BLaER1 treated with 17β-estradiol and CSF1 and Interleukin-3, amounts not matched to agents 10 nM and 100 nM (cell line): ENCODE measurements at regions not wholly inside any gene's neighbourhood (a gene's known extent, or its start where the extent isn't known, plus 50 kb on each side); places are given as distances from the start of the nearest gene placed in this dataset.
"Not testable (repeated sequence)": the region's sequence is repeated elsewhere in the genome, so short reads cannot be mapped to it uniquely, and the experiment has no call there.

Experiments
- H3K27ac ChIP-seq, 11 experiments: shearing (Covaris generic); formaldehyde crosslinking; 2 replicates each; pipeline ENCODE4 v1.8.1; 2022
- H3K27me3 ChIP-seq, 11 experiments: shearing (Covaris generic); formaldehyde crosslinking; 2 replicates each; pipeline ENCODE4 v1.8.1; 2022
- H3K36me3 ChIP-seq, 11 experiments: shearing (Covaris generic); formaldehyde crosslinking; 2 replicates each; pipeline ENCODE4 v1.8.1; 2022
- H3K4me1 ChIP-seq, 10 experiments: shearing (Covaris generic); formaldehyde crosslinking; 2 replicates each; pipeline ENCODE4 v1.8.1; 2022
- H3K4me2 ChIP-seq, 11 experiments: shearing (Covaris generic); formaldehyde crosslinking; 2 replicates each; pipeline ENCODE4 v1.8.1; 2022
- H3K4me3 ChIP-seq, 10 experiments: shearing (Covaris generic); formaldehyde crosslinking; 2 replicates each; pipeline ENCODE4 v1.8.1; 2022
- H3K9ac ChIP-seq, 11 experiments: shearing (Covaris generic); formaldehyde crosslinking; 2 replicates each; pipeline ENCODE4 v1.8.1; 2022
- H3K9me3 ChIP-seq, 11 experiments: shearing (Covaris generic); formaldehyde crosslinking; replicated peaks in 1 of 11; 2 replicates each; pipeline ENCODE4 v1.8.1; 2022
- H4K20me1 ChIP-seq, 11 experiments: shearing (Covaris generic); formaldehyde crosslinking; 2 replicates each; pipeline ENCODE4 v1.8.1; 2022
- Cebpa-rat ChIP-seq, 11 experiments: shearing (Covaris generic); IDR thresholded peaks; 2 replicates each; pipeline ENCODE4 v1.8.1; 2022

DNA sequence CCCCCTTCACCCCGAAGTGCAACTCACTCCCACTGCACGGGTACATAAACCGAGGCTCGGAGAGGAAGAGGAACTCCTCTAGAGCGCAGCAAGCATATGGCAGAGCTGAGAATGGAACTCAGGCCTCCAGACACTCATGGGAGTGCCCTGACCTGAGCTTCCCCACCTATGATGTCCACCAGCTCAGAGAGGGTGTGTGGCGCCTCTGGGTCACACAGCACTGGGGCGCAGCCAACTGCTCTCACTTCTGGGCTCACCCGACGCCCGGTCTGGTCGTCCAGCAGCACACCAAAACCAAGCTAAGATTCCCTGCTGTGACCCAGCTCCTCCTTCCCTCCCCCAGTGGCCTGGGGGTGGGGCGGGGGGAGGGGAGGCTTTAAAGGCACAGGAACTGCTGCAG is 904.3 kb downstream of the TUBA3C start:
- H3K27ac ChIP-seq, H3K36me3 ChIP-seq, H3K4me2 ChIP-seq, H3K9ac ChIP-seq, H4K20me1 ChIP-seq, H3K9me3 ChIP-seq, H3K27me3 ChIP-seq, H3K4me3 ChIP-seq: not testable (repeated sequence)
- peaks cover 0 to 23% (median 0%) of the 10 kb centered on the region in 10 experiments; a peak in 10 of 20 replicates for H3K4me1 ChIP-seq

DNA sequence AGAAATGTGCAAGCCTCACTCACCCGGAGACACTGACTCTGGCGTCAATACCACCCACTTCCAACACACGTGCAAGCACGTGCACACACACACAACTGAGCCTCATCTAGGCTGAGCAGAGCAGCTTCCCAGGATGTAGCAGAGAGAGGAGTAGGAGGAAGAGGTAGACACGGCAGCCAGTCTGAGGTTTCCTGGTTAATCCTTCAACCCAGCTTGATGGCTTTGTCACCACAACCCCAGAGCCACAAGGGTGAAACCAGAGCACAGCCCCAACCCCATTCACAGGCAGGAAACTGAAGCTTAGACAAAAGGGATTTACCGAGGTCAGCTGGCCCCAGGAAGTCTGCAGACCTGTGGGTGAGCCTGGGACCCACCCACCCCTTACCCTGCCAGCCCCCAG is 905.3 kb downstream of the TUBA3C start:
- H4K20me1 ChIP-seq, H3K9ac ChIP-seq, H3K4me2 ChIP-seq, H3K4me3 ChIP-seq, H3K27me3 ChIP-seq, H3K27ac ChIP-seq, H3K36me3 ChIP-seq, H3K9me3 ChIP-seq: not testable (repeated sequence)
- H3K4me1 ChIP-seq, result peaks cover 0 to 22% (median 0%) of the 10 kb centered on the region in 10 experiments; a peak in 9 of 20 replicates

GRCh38 chr13:18273785-18274514 is 907.7 kb downstream of the TUBA3C start:
- H3K9me3 ChIP-seq, H4K20me1 ChIP-seq, H3K4me3 ChIP-seq, H3K27me3 ChIP-seq, H3K36me3 ChIP-seq, H3K9ac ChIP-seq, H3K4me2 ChIP-seq, H3K27ac ChIP-seq, H3K4me1 ChIP-seq: not testable (repeated sequence)

- not testable (repeated sequence) for H3K27ac ChIP-seq, H3K36me3 ChIP-seq, H3K4me1 ChIP-seq, H3K9me3 ChIP-seq, H4K20me1 ChIP-seq, H3K9ac ChIP-seq, H3K4me2 ChIP-seq, H3K4me3 ChIP-seq, H3K27me3 ChIP-seq
Measured at GRCh38 chr13:18258801-18259419, 922.7 kb downstream of the TUBA3C start.

GRCh38 chr13:18257686-18258085 is 923.9 kb downstream of the TUBA3C start:
- H3K9ac ChIP-seq, H3K4me3 ChIP-seq, H3K4me1 ChIP-seq, H3K36me3 ChIP-seq, H3K9me3 ChIP-seq, H3K27me3 ChIP-seq, H3K27ac ChIP-seq, H3K4me2 ChIP-seq, H4K20me1 ChIP-seq: not testable (repeated sequence)

DNA sequence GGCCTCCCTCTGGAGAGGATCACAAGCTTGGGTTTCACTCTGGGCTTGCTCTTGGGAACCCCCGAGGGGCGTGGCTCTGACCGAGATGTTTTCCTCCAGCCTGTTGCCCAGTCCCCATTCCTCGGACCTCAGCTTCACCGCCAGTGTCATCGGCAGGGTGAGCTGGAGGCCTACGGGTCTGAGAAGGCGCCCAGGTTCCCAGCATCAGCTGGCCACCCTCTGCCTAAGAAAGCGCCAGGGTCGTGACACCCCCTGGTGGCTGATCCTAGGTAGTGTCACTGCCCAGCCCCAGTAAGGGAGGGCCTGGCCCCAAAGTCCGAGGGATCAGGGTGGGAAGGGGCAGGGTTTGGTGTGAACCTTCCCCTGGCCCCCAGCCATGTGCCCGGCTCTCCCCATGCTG is 928.8 kb downstream of the TUBA3C start:
- H3K4me1 ChIP-seq, H3K9ac ChIP-seq, H4K20me1 ChIP-seq, H3K27ac ChIP-seq, H3K9me3 ChIP-seq, H3K4me2 ChIP-seq, H3K27me3 ChIP-seq, H3K4me3 ChIP-seq, H3K36me3 ChIP-seq: not testable (repeated sequence)

DNA sequence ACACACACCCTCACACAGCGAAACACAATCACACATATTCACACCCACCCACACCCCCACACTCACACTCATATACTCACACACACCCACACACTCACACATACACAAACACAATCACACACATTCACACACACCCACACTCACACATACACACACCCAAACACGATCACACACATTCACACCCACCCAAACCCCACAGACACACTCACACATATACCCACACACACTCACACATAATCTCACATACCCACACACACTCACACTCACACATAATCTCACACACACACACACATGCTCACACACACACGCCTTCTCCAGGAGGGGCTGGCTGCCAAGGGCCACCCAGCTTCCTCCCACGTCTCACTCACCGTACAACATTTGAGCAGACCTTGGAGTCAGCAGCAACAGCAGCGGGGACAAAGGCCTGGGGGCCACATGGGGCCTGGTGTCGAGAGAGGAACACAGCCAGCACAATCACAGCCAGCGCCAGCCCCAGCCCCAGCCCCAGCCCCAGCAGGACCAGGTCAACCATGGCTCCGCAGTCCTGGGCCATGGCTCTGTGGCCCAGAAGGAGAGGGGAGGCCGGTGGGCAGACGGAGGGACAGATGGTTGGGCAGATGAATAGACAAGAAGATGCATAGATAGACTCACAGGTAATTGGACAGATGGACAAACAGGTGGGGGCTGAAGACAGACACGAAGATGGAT is 932.9 kb downstream of the TUBA3C start:
- H3K36me3 ChIP-seq, H3K27me3 ChIP-seq, H4K20me1 ChIP-seq, H3K27ac ChIP-seq, H3K9me3 ChIP-seq, H3K4me3 ChIP-seq, H3K4me2 ChIP-seq, H3K9ac ChIP-seq: not testable (repeated sequence)
- peaks cover 0 to 17% (median 14%) of the 10 kb centered on the region in 10 experiments; a peak in 13 of 20 replicates for H3K4me1 ChIP-seq

DNA sequence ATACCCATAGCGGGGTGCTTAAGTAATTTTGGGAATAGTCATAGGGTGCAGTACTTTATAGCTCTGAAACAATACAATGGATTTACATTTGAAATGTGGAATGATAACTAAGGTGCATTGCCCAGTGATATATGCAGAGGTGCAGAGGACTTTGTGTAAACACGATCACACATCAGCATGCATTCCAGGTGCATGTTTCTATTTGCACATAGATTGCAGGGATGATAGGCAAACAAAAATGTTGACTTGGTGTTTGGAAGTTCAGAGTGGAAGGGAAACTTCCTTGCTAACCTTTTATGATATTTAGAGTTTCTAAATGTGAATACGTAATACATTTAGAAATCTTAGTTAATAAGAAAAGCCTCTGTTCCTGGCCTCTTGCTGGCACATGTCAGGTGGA is 941.5 kb downstream of the TUBA3C start:
- H3K4me1 ChIP-seq, result not testable (repeated sequence)

DNA sequence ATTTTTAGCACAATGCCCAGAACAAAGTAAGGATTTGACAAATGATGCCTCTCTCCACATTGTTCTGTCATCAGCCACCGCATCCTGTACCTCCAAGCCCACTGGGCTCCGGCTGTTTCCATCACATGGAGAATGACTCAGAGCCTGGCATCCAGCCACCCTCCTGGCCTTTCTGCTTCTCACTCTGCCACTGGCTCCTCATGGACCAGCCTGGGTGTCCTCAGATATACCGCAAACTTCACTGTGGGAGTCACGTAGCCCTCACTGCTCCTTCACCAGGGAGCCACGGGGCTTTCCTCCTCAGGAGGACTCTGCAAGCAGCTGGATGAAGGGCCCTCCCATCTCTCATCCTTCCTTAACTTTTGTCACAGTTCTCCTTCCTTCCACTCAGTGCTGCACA is 943.0 kb downstream of the TUBA3C start:
- H3K27ac ChIP-seq, H3K27me3 ChIP-seq, H3K4me3 ChIP-seq, H3K4me2 ChIP-seq, H4K20me1 ChIP-seq, H3K9ac ChIP-seq, H3K4me1 ChIP-seq, H3K36me3 ChIP-seq: not testable (repeated sequence)
- H3K9me3 ChIP-seq, result peaks cover 35 to 37% (median 36%) of the 10 kb centered on the region in 11 experiments

More for the DNA sequence above, 941.5 kb downstream of the TUBA3C start:
- H3K9me3 ChIP-seq, result peaks cover 20 to 22% (median 21%) of the 10 kb centered on the region in 11 experiments
- H3K27me3 ChIP-seq, H3K36me3 ChIP-seq, H3K4me2 ChIP-seq, H3K27ac ChIP-seq, H4K20me1 ChIP-seq, H3K4me3 ChIP-seq, H3K9ac ChIP-seq: not testable (repeated sequence)

DNA sequence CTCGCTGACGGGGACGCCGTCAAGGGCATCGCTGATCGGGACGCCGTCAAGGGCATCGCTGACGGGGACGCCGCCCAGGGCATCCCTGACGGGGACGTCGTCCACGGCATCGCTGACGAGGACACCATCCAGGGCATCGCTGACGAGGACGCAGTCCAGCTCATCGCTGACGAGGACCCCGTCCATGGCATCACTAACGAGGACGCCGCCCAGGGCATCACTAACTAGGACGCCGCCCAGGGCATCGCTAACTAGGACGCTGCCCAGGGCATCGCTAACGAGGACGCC is 945.2 kb downstream of the TUBA3C start:
- no peak for TF ChIP-seq Cebpa-rat (IDR thresholded peaks at IDR 0.05)
- no peaks in the 10 kb centered on the region for H3K36me3 ChIP-seq
- no peaks in the 10 kb centered on the region for H3K4me1 ChIP-seq
- no peaks in the 10 kb centered on the region for H3K27me3 ChIP-seq
- no peak overlapping the region for H3K4me2 ChIP-seq
- no peak overlapping the region for H3K9ac ChIP-seq
- no peaks in the 10 kb centered on the region for H4K20me1 ChIP-seq
- H3K4me3 ChIP-seq, result no peak overlapping the region
- H3K9me3 ChIP-seq, result peaks cover 50 to 54% (median 53%) of the 10 kb centered on the region in 11 experiments
- H3K27ac ChIP-seq, result no peak overlapping the region
